ENCODE measurements at regions not wholly inside any gene's neighbourhood (a gene's known extent, or its start where the extent isn't known, plus 50 kb on each side); places are given as distances from the start of the nearest gene placed in this dataset.

- H3K9me2 ChIP-seq (replicated peaks; ENCODE audit: insufficient read depth, low read length), result no peaks in the 10 kb centered on the region
- no peak overlapping the region for H3K4me3 ChIP-seq (ENCODE audit: insufficient read depth, low read length, poor library complexity, severe bottlenecking)
- H3K36me3 ChIP-seq (ENCODE audit: low read length), result no peaks in the 10 kb centered on the region
- H3K9ac ChIP-seq (ENCODE audit: low read length), result no peak overlapping the region
- no peak overlapping the region for H3K27ac ChIP-seq (ENCODE audit: low read depth, low read length)
- H3K9me3 ChIP-seq (ENCODE audit: insufficient read depth, low read length), result no peaks in the 10 kb centered on the region
- TF ChIP-seq EZH2phosphoT487 (conservative IDR thresholded peaks at IDR 0.05; ENCODE audit: low read length) (no peak), CTCF (IDR thresholded peaks at IDR 0.05; ENCODE audit: insufficient read depth, low read length, poor library complexity, severe bottlenecking) (no peak)
- no peaks in the 10 kb centered on the region for H3K79me2 ChIP-seq (ENCODE audit: insufficient read depth, low read length)
- no peaks in the 10 kb centered on the region for H3F3A ChIP-seq (ENCODE audit: insufficient read depth)
- H3K27me3 ChIP-seq (ENCODE audit: low read length), result no peaks in the 10 kb centered on the region
- H4K20me1 ChIP-seq (ENCODE audit: low read depth, low read length), result no peaks in the 10 kb centered on the region
- no peak overlapping the region for H2AFZ ChIP-seq (ENCODE audit: low read depth, low read length, severe bottlenecking)
- H3K4me2 ChIP-seq (ENCODE audit: low read depth, low read length, poor library complexity, severe bottlenecking), result no peak overlapping the region
These were observed 1046.9 kb upstream of the EEF2KMT start for GRCh38 chr16:6144463-6144862.

- H3K4me2 ChIP-seq (ENCODE audit: low read depth, low read length, poor library complexity, severe bottlenecking), result no peak overlapping the region
- TF ChIP-seq EZH2phosphoT487 (conservative IDR thresholded peaks at IDR 0.05; ENCODE audit: low read length), result no peak
- no peaks in the 10 kb centered on the region for H3K9me3 ChIP-seq (ENCODE audit: insufficient read depth, low read length)
- H3K4me3 ChIP-seq (ENCODE audit: insufficient read depth, low read length, poor library complexity, severe bottlenecking), result no peak overlapping the region
- no peaks in the 10 kb centered on the region for H3K27me3 ChIP-seq (ENCODE audit: low read length)
- H4K20me1 ChIP-seq (ENCODE audit: low read depth, low read length), result no peaks in the 10 kb centered on the region
- H3K9me2 ChIP-seq (replicated peaks; ENCODE audit: insufficient read depth, low read length), result no peaks in the 10 kb centered on the region
- no peak overlapping the region for H3K9ac ChIP-seq (ENCODE audit: low read length)
- no peaks in the 10 kb centered on the region for H3K36me3 ChIP-seq (ENCODE audit: low read length)
- no peak overlapping the region for H2AFZ ChIP-seq (ENCODE audit: low read depth, low read length, severe bottlenecking)
- no peaks in the 10 kb centered on the region for H3F3A ChIP-seq (ENCODE audit: insufficient read depth)
- H3K27ac ChIP-seq (ENCODE audit: low read depth, low read length), result no peak overlapping the region
- no peaks in the 10 kb centered on the region for H3K79me2 ChIP-seq (ENCODE audit: insufficient read depth, low read length)
These were observed 1045.4 kb upstream of the EEF2KMT start for GRCh38 chr16:6143020-6143419.

DNA sequence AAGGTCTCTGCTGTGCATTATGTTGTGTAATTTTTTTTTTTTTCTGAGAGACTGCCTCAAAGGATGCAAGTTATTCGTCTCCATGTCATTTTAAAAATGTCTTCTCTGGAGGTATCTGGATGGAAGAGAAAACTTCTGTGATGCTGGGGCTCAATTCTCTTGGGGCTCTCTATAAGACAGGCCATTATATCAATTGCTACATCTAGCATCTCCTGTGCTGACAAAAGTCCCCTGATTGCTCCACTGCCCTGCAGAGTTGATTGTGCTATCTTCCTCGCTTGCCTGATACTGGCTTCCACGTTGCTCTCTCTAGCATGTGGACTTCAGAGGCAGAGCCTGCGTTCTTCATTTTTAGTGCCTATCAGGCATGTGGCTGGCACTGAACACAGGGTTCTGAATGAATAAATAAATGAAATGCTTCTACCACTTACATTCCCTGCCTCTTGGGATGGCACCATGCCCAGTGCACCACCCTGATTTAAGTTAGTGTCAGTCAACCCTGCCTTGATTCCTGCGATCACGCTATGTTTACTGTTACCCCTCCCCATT lies 1035.5 kb upstream of the EEF2KMT start:
- Histone ChIP-seq H3K9me3 (ENCODE audit: insufficient read depth, low read length) (no peaks in the 10 kb centered on the region), H3K27me3 (ENCODE audit: low read length) (no peaks in the 10 kb centered on the region), H3K9ac (ENCODE audit: low read length) (no peak overlapping the region), H3K9me2 (replicated peaks; ENCODE audit: insufficient read depth, low read length) (no peaks in the 10 kb centered on the region), H3K4me3 (ENCODE audit: insufficient read depth, low read length, poor library complexity, severe bottlenecking) (no peak overlapping the region), H2AFZ (ENCODE audit: low read depth, low read length, severe bottlenecking) (no peak overlapping the region), H3K79me2 (ENCODE audit: insufficient read depth, low read length) (no peaks in the 10 kb centered on the region), H3K4me2 (ENCODE audit: low read depth, low read length, poor library complexity, severe bottlenecking) (no peak overlapping the region), H3K27ac (ENCODE audit: low read depth, low read length) (no peak overlapping the region), H3F3A (ENCODE audit: insufficient read depth) (no peaks in the 10 kb centered on the region), H3K36me3 (ENCODE audit: low read length) (no peaks in the 10 kb centered on the region), H4K20me1 (ENCODE audit: low read depth, low read length) (no peaks in the 10 kb centered on the region)
- TF ChIP-seq CTCF (IDR thresholded peaks at IDR 0.05; ENCODE audit: insufficient read depth, low read length, poor library complexity, severe bottlenecking) (no peak), EZH2phosphoT487 (conservative IDR thresholded peaks at IDR 0.05; ENCODE audit: low read length) (no peak)

- Histone ChIP-seq H4K20me1 (ENCODE audit: low read depth, low read length) (no peaks in the 10 kb centered on the region), H3K27me3 (ENCODE audit: low read length) (no peaks in the 10 kb centered on the region), H3K9me3 (ENCODE audit: insufficient read depth, low read length) (no peaks in the 10 kb centered on the region), H3K36me3 (ENCODE audit: low read length) (no peaks in the 10 kb centered on the region), H3K27ac (ENCODE audit: low read depth, low read length) (no peak overlapping the region), H3K4me2 (ENCODE audit: low read depth, low read length, poor library complexity, severe bottlenecking) (no peak overlapping the region), H3F3A (ENCODE audit: insufficient read depth) (no peaks in the 10 kb centered on the region), H3K9me2 (replicated peaks; ENCODE audit: insufficient read depth, low read length) (no peaks in the 10 kb centered on the region), H2AFZ (ENCODE audit: low read depth, low read length, severe bottlenecking) (no peak overlapping the region), H3K4me3 (ENCODE audit: insufficient read depth, low read length, poor library complexity, severe bottlenecking) (no peak overlapping the region), H3K79me2 (ENCODE audit: insufficient read depth, low read length) (no peaks in the 10 kb centered on the region), H3K9ac (ENCODE audit: low read length) (no peak overlapping the region)
- TF ChIP-seq CTCF (IDR thresholded peaks at IDR 0.05; ENCODE audit: insufficient read depth, low read length, poor library complexity, severe bottlenecking), result no peak
- no peak for TF ChIP-seq EZH2phosphoT487 (conservative IDR thresholded peaks at IDR 0.05; ENCODE audit: low read length)
These were observed 1034.5 kb upstream of the EEF2KMT start for GRCh38 chr16:6132121-6132520.

Data from SU-DHL-6 (cell line).